ENCODE measurements at regions not wholly inside any gene's neighbourhood (a gene's known extent, or its start where the extent isn't known, plus 50 kb on each side); places are given as distances from the start of the nearest gene placed in this dataset.

DNA sequence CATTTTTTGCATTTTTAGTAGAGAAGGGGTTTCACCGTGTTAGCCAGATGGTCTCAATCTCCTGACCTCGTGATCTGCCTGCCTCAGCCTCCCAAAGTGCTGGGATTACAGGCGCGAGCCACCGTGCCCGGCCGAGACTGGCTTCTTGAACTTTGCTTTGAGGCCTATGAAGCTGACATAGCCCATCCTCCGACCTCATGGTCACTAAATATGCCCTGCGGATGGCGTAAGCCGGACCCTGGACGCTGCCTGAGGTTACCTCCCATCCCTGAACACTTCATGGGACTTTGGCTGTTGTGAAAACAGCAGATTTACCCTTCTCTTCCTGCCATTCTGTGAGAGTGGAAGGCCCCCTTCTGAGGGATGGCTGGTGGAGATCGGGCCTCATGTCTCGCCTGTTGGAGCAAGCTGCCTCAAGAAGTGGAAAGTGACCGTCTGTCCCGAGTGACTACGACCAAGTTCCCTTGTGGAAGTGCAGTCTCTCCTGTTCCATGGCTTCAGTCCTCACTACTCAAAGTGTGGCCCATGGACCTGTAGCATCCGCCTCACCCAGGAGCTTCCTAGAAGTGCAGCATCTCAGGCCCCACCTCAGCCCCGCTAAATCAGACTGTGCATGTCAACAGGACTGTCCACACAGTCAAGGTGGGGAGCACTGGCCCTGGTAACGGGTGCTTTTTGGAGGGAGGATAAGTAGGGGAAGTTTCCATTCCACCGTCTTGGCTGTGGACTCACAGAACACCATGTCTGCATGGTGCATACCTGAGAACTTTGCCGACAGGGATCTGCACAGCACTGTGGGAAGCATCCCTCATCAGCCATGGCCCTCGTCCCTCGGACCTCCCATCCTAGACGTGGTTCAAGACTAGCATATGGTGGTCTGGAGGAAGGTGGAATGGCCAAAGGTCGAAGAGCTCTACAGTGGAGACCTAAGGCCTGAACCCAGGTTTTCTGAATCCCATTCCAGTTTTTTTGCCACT lies 210.5 kb upstream of the SHH start:
- TF ChIP-seq, protein P1, sequence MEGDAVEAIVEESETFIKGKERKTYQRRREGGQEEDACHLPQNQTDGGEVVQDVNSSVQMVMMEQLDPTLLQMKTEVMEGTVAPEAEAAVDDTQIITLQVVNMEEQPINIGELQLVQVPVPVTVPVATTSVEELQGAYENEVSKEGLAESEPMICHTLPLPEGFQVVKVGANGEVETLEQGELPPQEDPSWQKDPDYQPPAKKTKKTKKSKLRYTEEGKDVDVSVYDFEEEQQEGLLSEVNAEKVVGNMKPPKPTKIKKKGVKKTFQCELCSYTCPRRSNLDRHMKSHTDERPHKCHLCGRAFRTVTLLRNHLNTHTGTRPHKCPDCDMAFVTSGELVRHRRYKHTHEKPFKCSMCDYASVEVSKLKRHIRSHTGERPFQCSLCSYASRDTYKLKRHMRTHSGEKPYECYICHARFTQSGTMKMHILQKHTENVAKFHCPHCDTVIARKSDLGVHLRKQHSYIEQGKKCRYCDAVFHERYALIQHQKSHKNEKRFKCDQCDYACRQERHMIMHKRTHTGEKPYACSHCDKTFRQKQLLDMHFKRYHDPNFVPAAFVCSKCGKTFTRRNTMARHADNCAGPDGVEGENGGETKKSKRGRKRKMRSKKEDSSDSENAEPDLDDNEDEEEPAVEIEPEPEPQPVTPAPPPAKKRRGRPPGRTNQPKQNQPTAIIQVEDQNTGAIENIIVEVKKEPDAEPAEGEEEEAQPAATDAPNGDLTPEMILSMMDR (IDR thresholded peaks at IDR 0.05), result no peak
- TF ChIP-seq POLR2A (IDR thresholded peaks at IDR 0.05), result no peak
- TF ChIP-seq POLR2AphosphoS5 (IDR thresholded peaks at IDR 0.05), result no peak

Measured in breast epithelium (tissue), 3 donors.